ENCODE measurements at regions not wholly inside any gene's neighbourhood (a gene's known extent, or its start where the extent isn't known, plus 50 kb on each side); places are given as distances from the start of the nearest gene placed in this dataset.

- H3K4me1 Mint-ChIP-seq = no peaks in the 10 kb centered on the region
- ATAC-seq (no peak), DNase-seq (no peak)
- no peak overlapping the region for H3K27ac Mint-ChIP-seq
- H3K9me3 Mint-ChIP-seq = no peaks in the 10 kb centered on the region
- H3K36me3 Mint-ChIP-seq (ENCODE audit: low read depth) = no peaks in the 10 kb centered on the region
- H3K27me3 Mint-ChIP-seq = no peaks in the 10 kb centered on the region
- no peak overlapping the region for H3K4me3 Mint-ChIP-seq
These were observed 506.9 kb downstream of the SATB2 start for GRCh38 chr2:198950803-198951202.

GRCh38 chr2:198945496-198945895, 512.2 kb downstream of the SATB2 start:
- Mint-ChIP-seq H3K27ac (no peak overlapping the region), H3K9me3 (no peaks in the 10 kb centered on the region), H3K4me1 (no peaks in the 10 kb centered on the region), H3K4me3 (no peak overlapping the region), H3K27me3 (no peaks in the 10 kb centered on the region), H3K36me3 (ENCODE audit: low read depth) (no peaks in the 10 kb centered on the region)
- ATAC-seq (no peak), DNase-seq (no peak)

GRCh38 chr2:198930170-198930569, 527.6 kb downstream of the SATB2 start:
- no peaks in the 10 kb centered on the region for H3K27me3 Mint-ChIP-seq
- H3K36me3 Mint-ChIP-seq (ENCODE audit: low read depth) = no peaks in the 10 kb centered on the region
- H3K4me3 Mint-ChIP-seq = no peak overlapping the region
- peaks cover 23% of the 10 kb centered on the region for H3K9me3 Mint-ChIP-seq
- DNase-seq = no peak
- H3K4me1 Mint-ChIP-seq = no peaks in the 10 kb centered on the region
- ATAC-seq = no peak
- H3K27ac Mint-ChIP-seq = no peak overlapping the region

- H3K4me1 Mint-ChIP-seq = no peaks in the 10 kb centered on the region
- ATAC-seq = no peak
- no peak for DNase-seq
- no peaks in the 10 kb centered on the region for H3K27me3 Mint-ChIP-seq
- H3K36me3 Mint-ChIP-seq (ENCODE audit: low read depth) = no peaks in the 10 kb centered on the region
- no peak overlapping the region for H3K4me3 Mint-ChIP-seq
- no peak overlapping the region for H3K27ac Mint-ChIP-seq
- H3K9me3 Mint-ChIP-seq = peaks cover 15% of the 10 kb centered on the region
These were observed 529.7 kb downstream of the SATB2 start for GRCh38 chr2:198928026-198928425.

GRCh38 chr2:198917926-198918720, 539.6 kb downstream of the SATB2 start:
- Mint-ChIP-seq H3K9me3 (peaks cover 4% of the 10 kb centered on the region), H3K27me3 (no peaks in the 10 kb centered on the region), H3K36me3 (ENCODE audit: low read depth) (no peaks in the 10 kb centered on the region), H3K4me3 (no peak overlapping the region), H3K4me1 (no peaks in the 10 kb centered on the region), H3K27ac (no peak overlapping the region)
- ATAC-seq (no peak), DNase-seq (no peak)

- H3K4me3 Mint-ChIP-seq = no peak overlapping the region
- no peaks in the 10 kb centered on the region for H3K36me3 Mint-ChIP-seq (ENCODE audit: low read depth)
- no peaks in the 10 kb centered on the region for H3K4me1 Mint-ChIP-seq
- H3K27me3 Mint-ChIP-seq = no peaks in the 10 kb centered on the region
- ATAC-seq (no peak), DNase-seq (no peak)
- H3K9me3 Mint-ChIP-seq = no peaks in the 10 kb centered on the region
- H3K27ac Mint-ChIP-seq = no peak overlapping the region
These were observed 540.5 kb downstream of the SATB2 start for GRCh38 chr2:198917275-198917674.

- Mint-ChIP-seq H3K27me3 (no peaks in the 10 kb centered on the region), H3K4me3 (no peak overlapping the region), H3K36me3 (ENCODE audit: low read depth) (no peaks in the 10 kb centered on the region), H3K9me3 (no peaks in the 10 kb centered on the region), H3K27ac (no peak overlapping the region), H3K4me1 (no peaks in the 10 kb centered on the region)
- no peak for ATAC-seq
- no peak for DNase-seq
These were observed 541.1 kb downstream of the SATB2 start for GRCh38 chr2:198916548-198917080.

GRCh38 chr2:198913394-198914152, 544.2 kb downstream of the SATB2 start:
- no peaks in the 10 kb centered on the region for H3K9me3 Mint-ChIP-seq
- H3K27ac Mint-ChIP-seq = no peak overlapping the region
- no peak overlapping the region for H3K4me3 Mint-ChIP-seq
- no peak for DNase-seq
- H3K27me3 Mint-ChIP-seq = no peaks in the 10 kb centered on the region
- ATAC-seq = peak; percentile 28
- no peaks in the 10 kb centered on the region for H3K4me1 Mint-ChIP-seq
- H3K36me3 Mint-ChIP-seq (ENCODE audit: low read depth) = no peaks in the 10 kb centered on the region

- Mint-ChIP-seq H3K4me3 (no peak overlapping the region), H3K27me3 (no peaks in the 10 kb centered on the region), H3K27ac (no peak overlapping the region), H3K4me1 (no peaks in the 10 kb centered on the region), H3K36me3 (ENCODE audit: low read depth) (no peaks in the 10 kb centered on the region), H3K9me3 (no peaks in the 10 kb centered on the region)
- ATAC-seq (no peak), DNase-seq (no peak)
These were observed 548.0 kb downstream of the SATB2 start for GRCh38 chr2:198909525-198910267.

GRCh38 chr2:198905881-198906612, 551.7 kb downstream of the SATB2 start:
- no peaks in the 10 kb centered on the region for H3K9me3 Mint-ChIP-seq
- H3K27ac Mint-ChIP-seq = no peak overlapping the region
- ATAC-seq (no peak), DNase-seq (no peak)
- H3K36me3 Mint-ChIP-seq (ENCODE audit: low read depth) = no peaks in the 10 kb centered on the region
- no peaks in the 10 kb centered on the region for H3K4me1 Mint-ChIP-seq
- no peak overlapping the region for H3K4me3 Mint-ChIP-seq
- H3K27me3 Mint-ChIP-seq = no peaks in the 10 kb centered on the region

- no peak overlapping the region for H3K4me3 Mint-ChIP-seq
- no peak for DNase-seq
- H3K36me3 Mint-ChIP-seq (ENCODE audit: low read depth) = no peaks in the 10 kb centered on the region
- ATAC-seq = no peak
- no peak overlapping the region for H3K27ac Mint-ChIP-seq
- no peaks in the 10 kb centered on the region for H3K4me1 Mint-ChIP-seq
- no peaks in the 10 kb centered on the region for H3K27me3 Mint-ChIP-seq
- no peaks in the 10 kb centered on the region for H3K9me3 Mint-ChIP-seq
These were observed 555.8 kb downstream of the SATB2 start for GRCh38 chr2:198901894-198902293.

GRCh38 chr2:198900141-198900540, 557.6 kb downstream of the SATB2 start:
- Mint-ChIP-seq H3K4me3 (no peak overlapping the region), H3K27ac (no peak overlapping the region), H3K27me3 (no peaks in the 10 kb centered on the region), H3K4me1 (no peaks in the 10 kb centered on the region), H3K36me3 (ENCODE audit: low read depth) (no peaks in the 10 kb centered on the region), H3K9me3 (no peaks in the 10 kb centered on the region)
- DNase-seq (no peak), ATAC-seq (no peak)

- DNase-seq (no peak), ATAC-seq (no peak)
- Mint-ChIP-seq H3K4me1 (no peaks in the 10 kb centered on the region), H3K27ac (no peak overlapping the region), H3K36me3 (ENCODE audit: low read depth) (no peaks in the 10 kb centered on the region), H3K9me3 (peaks cover 4% of the 10 kb centered on the region), H3K27me3 (no peaks in the 10 kb centered on the region), H3K4me3 (no peak overlapping the region)
These were observed 567.2 kb downstream of the SATB2 start for GRCh38 chr2:198890490-198890889.

- H3K36me3 Mint-ChIP-seq (ENCODE audit: low read depth) = no peaks in the 10 kb centered on the region
- no peaks in the 10 kb centered on the region for H3K27me3 Mint-ChIP-seq
- no peak for DNase-seq
- no peaks in the 10 kb centered on the region for H3K9me3 Mint-ChIP-seq
- no peak for ATAC-seq
- H3K4me1 Mint-ChIP-seq = no peaks in the 10 kb centered on the region
- H3K4me3 Mint-ChIP-seq = no peak overlapping the region
- no peak overlapping the region for H3K27ac Mint-ChIP-seq
These were observed 574.1 kb downstream of the SATB2 start for GRCh38 chr2:198883604-198884003.
